SK-N-MC (cell line): ENCODE measurements at regions not wholly inside any gene's neighbourhood (a gene's known extent, or its start where the extent isn't known, plus 50 kb on each side); places are given as distances from the start of the nearest gene placed in this dataset.

Experiments
- DNase-seq: peaks from one replicate; pipeline ENCODE4 v3.0.0-alpha.2; 2011; ENCODE audit warnings: low read depth, low spot score
- H3K27ac ChIP-seq: fragments of 200-600 bp; sonication (generic); 2 replicates; pipeline ENCODE4 v1.5.1; 2016; ENCODE audit warnings: mixed run types
- H3K36me3 ChIP-seq: fragments of 200-600 bp; sonication (generic); 2 replicates; pipeline ENCODE4 v1.6.1; 2017; ENCODE audit warnings: antibody characterized with exemption, low read length, mixed read lengths; ENCODE audit not compliant: insufficient read depth
- H3K4me3 ChIP-seq: fragments of 200-600 bp; sonication (generic); 2 replicates; pipeline ENCODE4 v1.5.1; 2016
- H3K9ac ChIP-seq: fragments of 200-600 bp; sonication (generic); 2 replicates; pipeline ENCODE4 v1.8.0; 2017; ENCODE audit warnings: mixed run types, mixed read lengths; ENCODE audit not compliant: insufficient read length
- H3K9me3 ChIP-seq: fragments of 200-600 bp; sonication (generic); 2 replicates; pipeline ENCODE4 v1.6.1; 2017; ENCODE audit warnings: low read depth, mild to moderate bottlenecking, antibody characterized with exemption, low read length, moderate library complexity, mixed read lengths
- EZH2 ChIP-seq: fragments of 200-600 bp; sonication (generic); IDR thresholded peaks from one replicate; pipeline ENCODE4 v1.6.1; 2017; ENCODE audit warnings: antibody characterized with exemption
- FOXP2 ChIP-seq: optimal IDR thresholded peaks from 2 replicates; pipeline ENCODE3; 2011; ENCODE audit warnings: mild to moderate bottlenecking, moderate library complexity; ENCODE audit not compliant: insufficient read depth; ENCODE audit errors: extremely low read length, control extremely low read depth
- POLR2AphosphoS5 ChIP-seq: IDR thresholded peaks from 2 replicates; pipeline ENCODE4 v1.6.1; 2012; ENCODE audit warnings: mild to moderate bottlenecking, low read depth, low read length, borderline replicate concordance

DNA sequence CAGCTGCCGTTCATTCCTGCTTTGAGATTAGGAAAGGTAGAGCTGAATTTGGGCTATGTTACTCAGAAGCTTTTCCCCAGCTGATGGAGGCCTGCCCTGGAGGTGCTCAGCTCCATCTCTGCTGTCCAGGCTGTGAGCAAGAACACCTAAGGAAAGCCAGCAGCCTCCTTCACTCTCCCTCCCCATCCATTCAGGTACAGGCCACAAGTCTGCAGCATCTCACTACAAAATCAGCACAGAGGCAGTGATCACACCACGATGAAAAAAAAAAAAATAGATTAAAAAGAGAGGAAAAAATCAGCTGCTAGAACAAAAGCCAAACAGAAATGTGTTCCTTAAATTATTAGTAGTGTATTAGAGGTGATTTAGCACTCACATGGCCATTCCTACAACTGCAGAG lies 515.0 kb downstream of the CDH26 start:
- H3K27ac ChIP-seq = no peak overlapping the region
- no peak for TF ChIP-seq FOXP2
- no peak for TF ChIP-seq EZH2
- TF ChIP-seq POLR2AphosphoS5 = no peak

GRCh38 chr20:60474385-60474910 lies 516.2 kb downstream of the CDH26 start:
- TF ChIP-seq EZH2 (no peak), FOXP2 (no peak), POLR2AphosphoS5 (no peak)
- no peak for DNase-seq

More for the DNA sequence above, 515.0 kb downstream of the CDH26 start:
- DNase-seq = no peak
- Histone ChIP-seq H3K9ac (no peak overlapping the region), H3K9me3 (no peaks in the 10 kb centered on the region), H3K36me3 (no peaks in the 10 kb centered on the region), H3K4me3 (no peak overlapping the region)

GRCh38 chr20:60476045-60476444 lies 517.8 kb downstream of the CDH26 start:
- H3K4me3 ChIP-seq = no peak overlapping the region
- H3K36me3 ChIP-seq = no peaks in the 10 kb centered on the region
- no peaks in the 10 kb centered on the region for H3K9me3 ChIP-seq
- no peak overlapping the region for H3K9ac ChIP-seq
- no peak overlapping the region for H3K27ac ChIP-seq
- TF ChIP-seq POLR2AphosphoS5 = no peak
- TF ChIP-seq EZH2 = no peak
- no peak for TF ChIP-seq FOXP2
- DNase-seq = no peak

More at GRCh38 chr20:60474385-60474910, 516.2 kb downstream of the CDH26 start:
- no peaks in the 10 kb centered on the region for H3K9me3 ChIP-seq
- H3K27ac ChIP-seq = no peak overlapping the region
- no peak overlapping the region for H3K9ac ChIP-seq
- no peaks in the 10 kb centered on the region for H3K36me3 ChIP-seq
- no peak overlapping the region for H3K4me3 ChIP-seq

DNA sequence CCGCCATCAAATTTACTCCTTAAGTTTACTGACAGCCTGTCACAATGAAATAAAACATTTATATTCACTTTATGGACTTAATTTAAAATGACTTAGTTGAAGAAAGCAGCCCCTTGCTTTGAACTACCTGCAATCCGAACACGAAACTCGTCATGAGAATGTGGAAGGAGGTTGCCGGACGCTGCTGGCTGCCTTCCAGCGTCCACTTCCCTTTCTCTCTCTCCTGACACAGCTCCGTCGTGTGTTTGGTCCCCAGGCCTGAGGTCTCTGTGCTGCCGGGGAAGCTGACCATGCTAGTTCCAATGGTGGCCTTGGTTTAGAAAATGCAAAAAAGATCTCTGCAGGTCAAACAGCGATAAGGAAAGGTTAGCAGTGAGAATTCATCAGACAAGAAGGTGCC lies 519.7 kb downstream of the CDH26 start:
- H3K4me3 ChIP-seq = no peak overlapping the region
- no peak for DNase-seq

GRCh38 chr20:60478533-60478932 lies 520.3 kb downstream of the CDH26 start:
- Histone ChIP-seq H3K4me3 (no peak overlapping the region), H3K36me3 (no peaks in the 10 kb centered on the region), H3K9ac (no peak overlapping the region), H3K27ac (no peak overlapping the region), H3K9me3 (no peaks in the 10 kb centered on the region)
- DNase-seq = no peak
- no peak for TF ChIP-seq EZH2
- no peak for TF ChIP-seq POLR2AphosphoS5
- TF ChIP-seq FOXP2 = no peak

More for the DNA sequence above, 519.7 kb downstream of the CDH26 start:
- Histone ChIP-seq H3K9ac (no peak overlapping the region), H3K36me3 (no peaks in the 10 kb centered on the region), H3K27ac (no peak overlapping the region), H3K9me3 (no peaks in the 10 kb centered on the region)
- TF ChIP-seq POLR2AphosphoS5 = no peak
- TF ChIP-seq EZH2 = no peak
- TF ChIP-seq FOXP2 = no peak

DNA sequence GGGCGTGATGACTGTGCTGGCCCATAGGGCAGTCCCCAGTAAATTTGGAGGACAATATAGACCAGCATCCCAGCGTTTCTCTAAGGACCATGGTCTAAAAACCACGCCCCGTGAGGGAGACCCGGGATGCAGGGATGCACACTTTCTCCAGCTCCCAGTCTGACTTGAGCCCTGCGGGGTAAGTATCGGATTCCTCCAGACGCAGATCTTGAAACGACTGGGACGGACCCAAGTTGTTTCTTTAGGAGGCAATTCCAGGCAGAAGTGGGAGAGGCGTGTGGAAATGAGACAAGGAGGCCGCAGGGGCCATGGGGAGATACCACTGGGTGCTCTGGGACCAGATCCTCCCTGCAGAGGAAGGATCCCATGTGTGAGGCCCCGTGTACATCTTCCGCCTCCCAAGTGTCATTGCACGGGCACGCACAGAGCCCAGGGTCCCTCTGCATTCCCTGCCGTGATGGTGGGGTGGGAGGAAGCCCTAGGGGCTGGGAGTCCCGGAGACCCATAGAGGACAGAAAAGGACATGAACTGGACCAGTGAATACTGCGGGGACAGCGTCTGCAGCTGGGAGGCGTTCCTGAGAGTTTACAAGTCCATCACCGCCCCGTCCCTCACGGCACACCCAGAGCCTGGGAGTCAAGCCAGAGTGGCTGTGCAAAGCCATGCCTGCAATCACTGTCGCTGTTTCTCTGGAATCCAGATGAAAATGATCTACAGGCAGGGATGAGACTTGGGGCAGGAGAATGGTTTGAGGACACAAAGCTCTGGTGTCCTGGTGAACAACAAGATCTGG lies 522.9 kb downstream of the CDH26 start:
- no peak for DNase-seq
- H3K36me3 ChIP-seq = no peaks in the 10 kb centered on the region

GRCh38 chr20:60481743-60482133 lies 523.5 kb downstream of the CDH26 start:
- Histone ChIP-seq H3K4me3 (no peak overlapping the region), H3K36me3 (no peaks in the 10 kb centered on the region), H3K9me3 (no peaks in the 10 kb centered on the region), H3K9ac (no peak overlapping the region), H3K27ac (no peak overlapping the region)
- no peak for DNase-seq
- no peak for TF ChIP-seq FOXP2
- TF ChIP-seq POLR2AphosphoS5 = no peak
- TF ChIP-seq EZH2 = no peak

More for the DNA sequence above, 522.9 kb downstream of the CDH26 start:
- H3K9me3 ChIP-seq = no peaks in the 10 kb centered on the region
- no peak overlapping the region for H3K27ac ChIP-seq
- no peak overlapping the region for H3K4me3 ChIP-seq
- TF ChIP-seq POLR2AphosphoS5 (no peak), EZH2 (no peak), FOXP2 (no peak)
- no peak overlapping the region for H3K9ac ChIP-seq

- Histone ChIP-seq H3K27ac (no peak overlapping the region), H3K9ac (no peak overlapping the region), H3K36me3 (no peaks in the 10 kb centered on the region), H3K4me3 (no peak overlapping the region), H3K9me3 (no peaks in the 10 kb centered on the region)
- TF ChIP-seq FOXP2 = no peak
- no peak for TF ChIP-seq EZH2
- TF ChIP-seq POLR2AphosphoS5 = no peak
- no peak for DNase-seq
These were observed 524.2 kb downstream of the CDH26 start for GRCh38 chr20:60482221-60483008.
